HG03135 (cell line): ENCODE measurements at regions not wholly inside any gene's neighbourhood (a gene's known extent, or its start where the extent isn't known, plus 50 kb on each side); places are given as distances from the start of the nearest gene placed in this dataset.
"Not testable (repeated sequence)": the region's sequence is repeated elsewhere in the genome, so short reads cannot be mapped to it uniquely, and the experiment has no call there.

ENCODE experiments used
- ATAC-seq: cut with Tn5 transposase; IDR thresholded peaks from one replicate; pipeline ENCODE4 v1.9.1; 2021; ENCODE audit warnings: mild to moderate bottlenecking, moderate library complexity; ENCODE audit not compliant: unreplicated experiment

GRCh38 chr13:44853641-44854040, 135.6 kb downstream of the NUFIP1 start:
- no peak for ATAC-seq

GRCh38 chr13:44848920-44849676, 140.2 kb downstream of the NUFIP1 start:
- no peak for ATAC-seq

GRCh38 chr13:44845281-44846058, 143.8 kb downstream of the NUFIP1 start:
- not testable (repeated sequence) for ATAC-seq

- no peak for ATAC-seq
Measured at GRCh38 chr13:44844786-44845185, 144.5 kb downstream of the NUFIP1 start.

GRCh38 chr13:44843403-44843802, 145.9 kb downstream of the NUFIP1 start:
- ATAC-seq = no peak

GRCh38 chr13:44842158-44842557, 147.1 kb downstream of the NUFIP1 start:
- no peak for ATAC-seq

- ATAC-seq = no peak
Measured at GRCh38 chr13:44840131-44840530, 149.1 kb downstream of the NUFIP1 start.

- no peak for ATAC-seq
Measured at GRCh38 chr13:44837250-44837649, 152.0 kb downstream of the NUFIP1 start.

GRCh38 chr13:44834404-44834803, 154.9 kb downstream of the NUFIP1 start:
- no peak for ATAC-seq

- no peak for ATAC-seq
Measured at GRCh38 chr13:44833626-44834025, 155.6 kb downstream of the NUFIP1 start.

GRCh38 chr13:44833139-44833538, 156.1 kb downstream of the NUFIP1 start:
- no peak for ATAC-seq

GRCh38 chr13:44826591-44827350, 162.5 kb downstream of the NUFIP1 start:
- ATAC-seq = no peak

- ATAC-seq = no peak
Measured at GRCh38 chr13:44825953-44826352, 163.3 kb downstream of the NUFIP1 start.

GRCh38 chr13:44823555-44823954, 165.7 kb downstream of the NUFIP1 start:
- not testable (repeated sequence) for ATAC-seq

- no peak for ATAC-seq
Measured at GRCh38 chr13:44822291-44822690, 167.0 kb downstream of the NUFIP1 start.

GRCh38 chr13:44819772-44820171, 169.5 kb downstream of the NUFIP1 start:
- no peak for ATAC-seq

- no peak for ATAC-seq
Measured at GRCh38 chr13:44819245-44819644, 170.0 kb downstream of the NUFIP1 start.

- no peak for ATAC-seq
Measured at GRCh38 chr13:44818428-44818827, 170.8 kb downstream of the NUFIP1 start.

- no peak for ATAC-seq
Measured at GRCh38 chr13:44818016-44818415, 171.3 kb downstream of the NUFIP1 start.

- no peak for ATAC-seq
Measured at GRCh38 chr13:44817131-44817671, 172.1 kb downstream of the NUFIP1 start.

- ATAC-seq = no peak
Measured at GRCh38 chr13:44816701-44817100, 172.6 kb downstream of the NUFIP1 start.
